ENCODE measurements at regions not wholly inside any gene's neighbourhood (a gene's known extent, or its start where the extent isn't known, plus 50 kb on each side); places are given as distances from the start of the nearest gene placed in this dataset.

GRCh38 chr4:178349601-178350000, 907.4 kb upstream of the AGA start:
- no peak for TF ChIP-seq CTCF (IDR thresholded peaks at IDR 0.05)
- TF ChIP-seq POLR2A (IDR thresholded peaks at IDR 0.05) = no peak

All from heart left ventricle (tissue), 13 donors.